Peyer's patch (tissue), 4 donors: ENCODE measurements at regions not wholly inside any gene's neighbourhood (a gene's known extent, or its start where the extent isn't known, plus 50 kb on each side); places are given as distances from the start of the nearest gene placed in this dataset.

Experiments
- CTCF ChIP-seq, 6 experiments: fragments of 450-650 bp in 4 of 6; fragments of 200-600 bp in 2 of 6; sonication (generic) in 1 of 6; IDR thresholded peaks; one replicate each; pipeline ENCODE4 v1.5.1; 2017 to 2019; ENCODE audit warnings: antibody characterized with exemption in 6 of 6, mild to moderate bottlenecking in 3 of 6, moderate library complexity in 1 of 6
- POLR2A ChIP-seq, 2 donors: fragments of 450-650 bp; IDR thresholded peaks; one replicate each; pipeline ENCODE4 v1.5.1; 2017; ENCODE audit warnings: antibody characterized with exemption in 2 of 2, mild to moderate bottlenecking in 2 of 2, moderate library complexity in 2 of 2

GRCh38 chr7:142616121-142616643, 133.1 kb upstream of the PRSS1 start:
- TF ChIP-seq CTCF (IDR thresholded peaks at IDR 0.05) = no peak
- TF ChIP-seq POLR2A (IDR thresholded peaks at IDR 0.05) = no peak
